Muscle layer of colon (tissue), 2 donors: ENCODE measurements at regions not wholly inside any gene's neighbourhood (a gene's known extent, or its start where the extent isn't known, plus 50 kb on each side); places are given as distances from the start of the nearest gene placed in this dataset.

Experiments
- H3K27ac ChIP-seq: one replicate; pipeline ENCODE4 v1.7.0; 2013; ENCODE audit warnings: low read depth, mild to moderate bottlenecking, low read length, moderate library complexity
- H3K27me3 ChIP-seq, 2 donors: one replicate each; pipeline ENCODE4 v1.7.0; 2013; ENCODE audit warnings: low read length in 2 of 2, mild to moderate bottlenecking in 2 of 2; ENCODE audit not compliant: insufficient read depth in 2 of 2, control insufficient read depth in 1 of 2
- H3K36me3 ChIP-seq: one replicate; pipeline ENCODE4 v1.7.0; 2013; ENCODE audit warnings: mild to moderate bottlenecking, low read length; ENCODE audit not compliant: insufficient read depth
- H3K4me1 ChIP-seq: one replicate; pipeline ENCODE4 v1.7.0; 2013; ENCODE audit warnings: mild to moderate bottlenecking, low read length; ENCODE audit not compliant: insufficient read depth
- H3K4me3 ChIP-seq, 2 donors: one replicate each; pipeline ENCODE4 v1.7.0; 2013; ENCODE audit warnings: low read length in 2 of 2, low read depth in 1 of 2, mild to moderate bottlenecking in 1 of 2, moderate library complexity in 1 of 2
- H3K9ac ChIP-seq: one replicate; pipeline ENCODE4 v1.7.0; 2013; ENCODE audit warnings: low read length
- H3K9me3 ChIP-seq: one replicate; pipeline ENCODE4 v1.7.0; 2013; ENCODE audit warnings: mild to moderate bottlenecking, low read length
- donor health status: abdominal sarcoma.
- donor health status: Adenocarcinoma of cecum.

DNA sequence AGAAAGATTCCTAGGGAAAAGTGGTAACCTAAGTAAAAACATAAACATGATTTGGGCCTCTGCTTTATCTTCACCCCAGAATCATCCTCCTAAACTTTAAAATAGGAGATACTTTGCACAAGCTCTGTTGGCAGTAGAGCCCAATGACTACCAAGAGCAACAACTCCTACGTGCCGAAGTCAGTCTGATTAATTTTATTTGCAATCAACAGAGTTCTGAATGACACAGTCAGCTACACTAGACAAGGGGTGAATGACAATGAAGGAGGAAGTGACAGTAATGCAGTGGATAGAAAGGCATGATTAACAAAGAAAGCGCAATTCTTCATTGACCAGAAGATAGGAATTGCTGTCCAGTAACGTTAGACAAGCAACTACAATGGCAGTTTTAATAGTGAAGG is 957.9 kb upstream of the USP15 start:
- Histone ChIP-seq H3K4me3 (no peak overlapping the region), H3K36me3 (no peaks in the 10 kb centered on the region), H3K4me1 (no peaks in the 10 kb centered on the region), H3K27me3 (no peaks in the 10 kb centered on the region), H3K27ac (no peak overlapping the region), H3K9me3 (no peaks in the 10 kb centered on the region), H3K9ac (no peak overlapping the region)

DNA sequence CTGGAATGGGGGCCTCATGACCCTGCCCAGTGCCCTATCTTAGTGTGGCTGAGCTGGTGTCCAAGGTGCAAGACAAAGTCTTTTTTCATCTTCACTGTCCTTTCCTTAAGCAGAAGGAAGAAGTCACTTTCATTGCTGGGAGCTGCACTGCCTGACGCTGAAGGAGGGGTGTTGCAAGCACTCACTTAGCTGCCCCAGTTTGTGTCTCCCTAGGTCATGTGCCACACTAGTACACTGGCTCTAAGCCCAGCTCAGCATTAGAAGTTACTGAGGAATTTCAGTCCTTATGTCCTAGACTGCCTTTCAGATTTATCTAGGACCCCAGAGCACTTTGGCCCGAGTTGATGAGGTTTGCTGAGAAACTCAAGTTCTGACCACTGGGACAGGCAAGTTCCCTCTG is 952.0 kb upstream of the USP15 start:
- no peaks in the 10 kb centered on the region for H3K9me3 ChIP-seq
- H3K27ac ChIP-seq = no peak overlapping the region
- H3K36me3 ChIP-seq = no peaks in the 10 kb centered on the region
- H3K4me3 ChIP-seq = no peak overlapping the region
- H3K9ac ChIP-seq = no peak overlapping the region
- H3K27me3 ChIP-seq = no peaks in the 10 kb centered on the region
- no peaks in the 10 kb centered on the region for H3K4me1 ChIP-seq

DNA sequence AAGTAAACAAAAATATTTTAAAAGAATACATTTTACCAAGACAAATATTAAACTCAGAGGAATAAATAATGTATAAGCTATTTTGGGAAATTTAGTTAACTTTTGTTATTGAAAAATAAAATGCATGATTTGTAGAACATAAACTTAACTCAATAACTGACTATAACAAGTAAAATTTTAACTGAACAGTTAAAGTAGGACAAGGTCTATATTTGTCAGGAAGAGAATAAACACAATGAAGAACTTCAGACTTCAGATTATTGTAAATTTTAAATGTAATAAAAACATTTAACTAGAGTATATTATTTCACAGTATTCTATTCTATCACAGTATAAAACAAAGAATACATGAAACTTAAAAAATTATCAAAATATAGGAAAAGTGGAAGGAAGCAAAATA is 948.8 kb upstream of the USP15 start:
- Histone ChIP-seq H3K27me3 (no peaks in the 10 kb centered on the region), H3K9ac (no peak overlapping the region), H3K36me3 (no peaks in the 10 kb centered on the region), H3K9me3 (no peaks in the 10 kb centered on the region), H3K27ac (no peak overlapping the region), H3K4me1 (no peaks in the 10 kb centered on the region), H3K4me3 (no peak overlapping the region)

DNA sequence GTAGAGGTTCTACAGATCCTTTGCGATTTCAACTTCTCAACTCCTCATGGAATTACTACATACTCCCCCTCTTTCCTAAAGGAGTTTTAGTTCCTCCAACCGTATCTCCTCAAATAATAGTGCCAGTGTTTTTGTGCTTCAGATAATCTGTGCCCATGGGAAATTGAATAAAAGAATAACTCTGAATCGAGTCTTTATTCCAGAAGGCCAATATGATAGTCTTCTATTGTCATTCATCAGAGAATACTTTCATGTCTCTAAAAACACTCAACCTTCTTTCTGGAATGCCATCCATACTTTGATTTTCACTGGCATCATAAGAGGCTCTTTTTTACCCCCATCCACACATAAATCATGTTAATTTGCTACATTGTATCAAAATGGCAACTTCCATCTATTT is 911.3 kb upstream of the USP15 start:
- Histone ChIP-seq H3K4me3 (no peak overlapping the region), H3K9ac (no peak overlapping the region), H3K27ac (no peak overlapping the region), H3K4me1 (no peaks in the 10 kb centered on the region), H3K27me3 (no peaks in the 10 kb centered on the region), H3K36me3 (no peaks in the 10 kb centered on the region), H3K9me3 (no peaks in the 10 kb centered on the region)

DNA sequence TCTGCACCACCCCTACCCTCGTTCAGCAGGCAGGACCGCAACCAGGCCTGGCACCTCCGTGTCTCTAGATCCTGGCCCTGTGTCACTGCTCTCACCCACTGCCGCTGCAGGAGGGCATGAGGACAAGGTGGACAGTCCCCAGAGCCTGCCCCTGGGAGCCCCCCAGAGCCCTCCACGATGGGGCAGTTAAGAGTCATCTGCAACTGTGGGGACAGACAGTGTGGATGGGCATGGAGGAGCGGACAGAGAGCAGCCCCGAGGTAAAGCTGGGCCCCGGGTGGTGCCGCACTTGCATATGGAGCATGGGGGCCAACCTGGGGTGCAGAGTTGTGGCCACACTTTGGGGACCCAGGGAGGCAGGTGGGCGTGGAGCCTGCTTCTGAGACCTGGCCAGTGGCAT is 905.1 kb upstream of the USP15 start:
- no peak overlapping the region for H3K9ac ChIP-seq
- H3K9me3 ChIP-seq = no peaks in the 10 kb centered on the region
- no peak overlapping the region for H3K4me3 ChIP-seq
- H3K4me1 ChIP-seq = no peaks in the 10 kb centered on the region
- no peak overlapping the region for H3K27ac ChIP-seq
- no peaks in the 10 kb centered on the region for H3K27me3 ChIP-seq
- H3K36me3 ChIP-seq = no peaks in the 10 kb centered on the region

DNA sequence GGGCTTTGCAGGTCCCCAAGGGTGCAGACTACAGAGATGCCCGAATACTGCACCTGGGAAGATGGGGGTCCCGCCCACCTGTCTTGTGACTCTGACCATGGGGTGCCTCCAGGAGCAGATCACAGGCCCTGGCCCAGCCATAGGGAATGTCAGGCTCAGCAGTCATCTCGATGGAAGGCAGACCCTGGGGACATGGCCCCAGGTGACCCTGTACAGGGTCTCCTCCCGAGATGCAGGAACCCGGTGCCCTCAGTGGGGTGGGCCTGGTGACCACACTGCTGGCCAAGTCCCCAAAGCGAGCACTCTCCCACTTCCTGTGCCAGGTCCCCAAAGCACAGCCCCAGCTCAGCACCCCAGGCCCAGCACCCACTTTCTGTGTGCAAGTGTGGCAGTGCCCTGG is 903.7 kb upstream of the USP15 start:
- H3K27ac ChIP-seq = no peak overlapping the region
- H3K4me3 ChIP-seq = no peak overlapping the region
- no peaks in the 10 kb centered on the region for H3K36me3 ChIP-seq
- no peaks in the 10 kb centered on the region for H3K27me3 ChIP-seq
- H3K9ac ChIP-seq = no peak overlapping the region
- no peaks in the 10 kb centered on the region for H3K9me3 ChIP-seq
- H3K4me1 ChIP-seq = no peaks in the 10 kb centered on the region

DNA sequence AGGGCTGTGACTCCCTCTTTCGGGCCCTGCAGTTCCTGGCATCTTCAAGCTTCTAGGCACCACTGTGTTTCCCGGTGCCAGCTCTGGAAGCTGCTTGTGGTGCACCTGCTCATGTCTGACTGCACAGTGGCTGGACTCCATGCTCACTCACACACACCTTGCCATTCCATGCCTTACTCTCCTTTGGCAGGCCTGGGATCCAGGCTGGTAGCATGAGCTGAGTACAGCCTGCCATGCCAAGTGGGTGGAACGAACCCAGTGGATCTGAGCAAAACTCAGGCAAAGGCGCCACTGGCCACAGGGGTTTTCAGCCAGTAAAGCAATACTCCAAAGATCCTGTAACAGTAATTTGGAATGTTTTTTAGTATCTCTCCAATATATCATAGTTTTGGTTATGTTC is 902.7 kb upstream of the USP15 start:
- Histone ChIP-seq H3K4me1 (no peaks in the 10 kb centered on the region), H3K27ac (no peak overlapping the region), H3K9me3 (no peaks in the 10 kb centered on the region), H3K4me3 (no peak overlapping the region), H3K27me3 (no peaks in the 10 kb centered on the region), H3K36me3 (no peaks in the 10 kb centered on the region), H3K9ac (no peak overlapping the region)

DNA sequence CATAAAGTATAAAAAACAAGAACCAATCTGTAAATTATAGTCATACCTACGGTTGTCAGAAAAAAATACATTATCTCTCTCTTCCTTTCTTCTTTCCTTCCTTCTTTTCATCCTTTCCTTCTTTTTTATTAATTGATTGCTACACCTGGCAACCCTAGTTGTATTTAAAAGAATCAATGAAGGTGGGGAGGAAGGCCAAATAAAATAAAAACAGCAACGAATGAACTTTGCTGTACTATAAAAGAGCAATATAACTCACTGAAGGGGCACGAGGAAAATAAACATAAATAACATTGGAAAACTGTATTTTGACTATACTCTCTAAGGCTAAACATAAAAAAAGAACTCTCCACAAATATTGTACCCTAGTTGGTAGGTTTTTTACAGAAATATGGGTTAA is 898.2 kb upstream of the USP15 start:
- H3K9ac ChIP-seq = no peak overlapping the region
- no peaks in the 10 kb centered on the region for H3K36me3 ChIP-seq
- no peaks in the 10 kb centered on the region for H3K9me3 ChIP-seq
- no peaks in the 10 kb centered on the region for H3K27me3 ChIP-seq
- no peak overlapping the region for H3K4me3 ChIP-seq
- H3K4me1 ChIP-seq = no peaks in the 10 kb centered on the region
- no peak overlapping the region for H3K27ac ChIP-seq

DNA sequence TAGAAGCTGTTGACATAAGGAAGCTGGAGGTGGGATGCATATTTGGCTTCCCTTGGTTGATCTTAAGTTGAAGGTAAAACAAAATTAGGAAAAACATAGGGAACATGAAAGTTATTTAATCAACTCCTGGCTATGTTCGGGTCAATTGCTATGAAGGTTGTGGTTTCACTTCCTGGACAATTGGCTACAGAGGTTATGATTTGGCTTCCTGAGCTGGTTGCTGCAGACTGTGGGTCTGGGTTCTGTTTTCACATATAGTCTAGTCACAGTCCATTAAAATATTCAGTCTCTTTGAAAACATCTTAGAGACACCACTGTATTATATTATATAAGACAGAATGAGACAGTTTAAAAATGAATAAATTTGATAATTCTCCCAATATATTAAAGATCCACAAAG is 895.2 kb upstream of the USP15 start:
- Histone ChIP-seq H3K36me3 (no peaks in the 10 kb centered on the region), H3K27ac (no peak overlapping the region), H3K4me1 (no peaks in the 10 kb centered on the region), H3K9me3 (no peaks in the 10 kb centered on the region), H3K4me3 (no peak overlapping the region), H3K27me3 (no peaks in the 10 kb centered on the region), H3K9ac (no peak overlapping the region)

DNA sequence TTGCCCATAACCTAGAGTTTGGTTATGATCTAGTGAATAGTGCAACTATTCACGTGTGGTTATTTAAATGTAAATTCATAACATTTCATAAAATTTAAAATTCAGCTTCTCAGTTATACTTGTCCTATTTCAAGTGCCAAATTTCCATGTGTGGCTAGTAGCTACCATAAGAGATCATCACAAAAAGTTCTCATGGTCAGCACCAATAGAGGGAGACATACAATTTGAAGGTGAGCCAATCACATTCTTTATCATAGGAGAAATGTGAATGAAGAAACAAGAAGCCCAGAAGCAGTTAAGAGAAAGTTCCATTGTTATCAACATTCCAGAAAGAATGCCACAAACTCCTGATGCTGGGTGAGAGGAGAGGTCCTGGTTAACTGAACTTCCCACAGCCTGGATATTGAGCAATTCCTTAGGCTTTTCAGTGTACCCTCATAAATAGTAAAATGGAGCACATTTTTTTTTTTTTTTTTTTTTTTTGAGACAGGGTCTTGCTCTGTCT is 892.9 kb upstream of the USP15 start:
- no peak overlapping the region for H3K27ac ChIP-seq
- H3K27me3 ChIP-seq = no peaks in the 10 kb centered on the region
- no peaks in the 10 kb centered on the region for H3K9me3 ChIP-seq
- no peaks in the 10 kb centered on the region for H3K4me1 ChIP-seq
- no peak overlapping the region for H3K9ac ChIP-seq
- H3K4me3 ChIP-seq = no peak overlapping the region
- H3K36me3 ChIP-seq = no peaks in the 10 kb centered on the region

DNA sequence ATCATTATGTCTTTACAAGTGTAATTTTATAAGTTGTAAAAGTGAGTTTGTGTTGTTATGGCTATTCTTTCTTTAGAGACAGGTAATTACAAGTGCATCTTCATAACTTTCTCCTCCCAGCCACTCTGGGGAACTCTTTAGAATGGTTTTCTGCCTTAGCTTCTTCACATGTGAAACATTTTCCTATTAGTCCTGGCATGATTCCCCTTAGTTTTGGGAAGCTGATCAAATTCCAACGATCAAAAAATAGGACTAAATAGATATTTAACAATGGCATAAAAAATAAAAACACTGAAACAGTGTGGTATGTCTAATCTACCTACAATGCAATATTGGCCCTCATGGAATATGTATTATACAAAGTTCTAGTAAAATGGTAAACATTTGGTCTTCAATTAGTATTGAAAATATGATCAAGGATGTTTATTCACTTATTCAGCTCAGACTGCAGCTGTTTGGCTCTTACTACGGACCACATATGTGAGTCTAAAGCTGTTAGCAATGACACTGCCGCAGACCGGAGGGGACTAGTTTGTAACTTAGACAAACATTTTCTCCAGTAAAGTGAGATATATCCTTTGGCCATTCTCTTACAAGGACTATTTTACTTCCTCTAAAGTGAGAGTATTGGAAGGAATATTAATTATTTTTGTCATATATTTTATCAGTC is 890.8 kb upstream of the USP15 start:
- H3K4me1 ChIP-seq = no peaks in the 10 kb centered on the region
- no peaks in the 10 kb centered on the region for H3K9me3 ChIP-seq
- H3K9ac ChIP-seq = no peak overlapping the region
- H3K4me3 ChIP-seq = no peak overlapping the region
- H3K27me3 ChIP-seq = no peaks in the 10 kb centered on the region
- H3K27ac ChIP-seq = no peak overlapping the region
- no peaks in the 10 kb centered on the region for H3K36me3 ChIP-seq

DNA sequence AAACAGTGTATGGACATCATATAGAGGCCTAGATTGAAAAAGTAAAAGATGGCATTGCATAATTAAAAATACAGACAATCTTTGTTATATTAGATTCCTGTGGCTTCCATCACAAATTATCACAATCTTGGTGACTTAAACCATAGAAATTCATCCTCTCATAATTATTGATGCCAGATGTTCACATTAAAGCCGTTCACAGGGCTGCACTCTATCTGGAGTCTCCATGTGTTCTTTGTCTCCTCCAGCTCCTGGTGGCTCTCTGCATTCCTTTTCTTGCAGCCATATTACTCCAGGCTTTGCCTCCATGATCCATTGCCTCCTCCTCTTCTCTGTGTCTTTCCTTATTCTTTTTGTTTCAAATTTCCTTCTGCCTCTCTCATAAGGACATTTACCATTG is 875.7 kb upstream of the USP15 start:
- no peak overlapping the region for H3K4me3 ChIP-seq
- no peaks in the 10 kb centered on the region for H3K4me1 ChIP-seq
- no peak overlapping the region for H3K9ac ChIP-seq
- no peak overlapping the region for H3K27ac ChIP-seq
- no peaks in the 10 kb centered on the region for H3K27me3 ChIP-seq
- no peaks in the 10 kb centered on the region for H3K36me3 ChIP-seq
- H3K9me3 ChIP-seq = no peaks in the 10 kb centered on the region
